T47D (cell line): ENCODE measurements at regions not wholly inside any gene's neighbourhood (a gene's known extent, or its start where the extent isn't known, plus 50 kb on each side); places are given as distances from the start of the nearest gene placed in this dataset.
A peak's percentile ranks its signal among the peaks of the same experiment; 100 is the strongest.

Source experiments
- DNase-seq, 2 experiments: peaks; one replicate each; pipeline versions ENCODE4 v3.0.0 to v3.0.0-alpha.2; 2011 to 2012; ENCODE audit warnings: low read depth in 1 of 2, low spot score in 1 of 2
- JUND ChIP-seq: IDR thresholded peaks from 2 replicates; pipeline ENCODE4 v1.6.1; 2012; ENCODE audit warnings: low read depth
- in situ Hi-C: cut with HindIII; loops from 2 replicates; pipeline ENCODE4 v1.10.0; 2016; ENCODE audit warnings: low sequenced_read_pairs, low pct_unique_long_range_greater_than_20kb

- in situ Hi-C loops, result no loop called here
- TF ChIP-seq JUND, result no peak
- DNase-seq, result no peak
Measured at GRCh38 chr7:63038987-63039386, 959.7 kb upstream of the ZNF722 start.

GRCh38 chr7:63039882-63040281, 958.8 kb upstream of the ZNF722 start:
- in situ Hi-C loops, result no loop called here
- no peak for TF ChIP-seq JUND
- DNase-seq, result no peak

GRCh38 chr7:63040336-63040735, 958.3 kb upstream of the ZNF722 start:
- in situ Hi-C loops, result no loop called here
- DNase-seq, result no peak
- no peak for TF ChIP-seq JUND

- no peak for DNase-seq
- TF ChIP-seq JUND, result no peak
- in situ Hi-C loops, result no loop called here
Measured at GRCh38 chr7:63040966-63041610, 957.6 kb upstream of the ZNF722 start.

GRCh38 chr7:63041786-63042185, 956.9 kb upstream of the ZNF722 start:
- DNase-seq, result no peak
- TF ChIP-seq JUND, result no peak
- in situ Hi-C loops, result no loop called here

- in situ Hi-C loops, result no loop called here
- DNase-seq, result no peak
- TF ChIP-seq JUND, result no peak
Measured at GRCh38 chr7:63042730-63043511, 955.7 kb upstream of the ZNF722 start.

- no peak for TF ChIP-seq JUND
- peak in 1 of 2 experiments; percentile 52 for DNase-seq
- in situ Hi-C loops, result no loop called here
Measured at GRCh38 chr7:63043657-63044543, 954.7 kb upstream of the ZNF722 start.

- TF ChIP-seq JUND, result no peak
Measured at GRCh38 chr7:63044721-63045120, 953.9 kb upstream of the ZNF722 start.

GRCh38 chr7:63045575-63045974, 953.1 kb upstream of the ZNF722 start:
- TF ChIP-seq JUND, result no peak
- in situ Hi-C loops, result no loop called here

More at GRCh38 chr7:63044721-63045120, 953.9 kb upstream of the ZNF722 start:
- in situ Hi-C loops, result no loop called here
- DNase-seq, result no peak

GRCh38 chr7:63046612-63047011, 952.0 kb upstream of the ZNF722 start:
- no peak for TF ChIP-seq JUND
- in situ Hi-C loops, result no loop called here
- DNase-seq, result no peak

More at GRCh38 chr7:63045575-63045974, 953.1 kb upstream of the ZNF722 start:
- DNase-seq, result no peak

- in situ Hi-C loops, result no loop called here
- no peak for TF ChIP-seq JUND
- no peak for DNase-seq
Measured at GRCh38 chr7:63047061-63047460, 951.6 kb upstream of the ZNF722 start.

GRCh38 chr7:63047546-63047945, 951.1 kb upstream of the ZNF722 start:
- in situ Hi-C loops, result no loop called here
- TF ChIP-seq JUND, result no peak
- no peak for DNase-seq
